Suppressor macrophage treated with lipopolysaccharide for 1 hour (primary cell): ENCODE measurements at regions not wholly inside any gene's neighbourhood (a gene's known extent, or its start where the extent isn't known, plus 50 kb on each side); places are given as distances from the start of the nearest gene placed in this dataset.
"Not testable (repeated sequence)": the region's sequence is repeated elsewhere in the genome, so short reads cannot be mapped to it uniquely, and the experiment has no call there.

Experiments used
- DNase-seq, 3 donors: peaks; one replicate each; pipeline ENCODE4 v3.0.0-alpha.2; 2020 to 2022

- no peak for DNase-seq
Observed at GRCh38 chr13:53301449-53301848, 272.8 kb downstream of the OLFM4 start.

GRCh38 chr13:53305419-53305818 is 276.8 kb downstream of the OLFM4 start:
- DNase-seq = not testable (repeated sequence)

GRCh38 chr13:53310786-53311185 is 282.2 kb downstream of the OLFM4 start:
- DNase-seq = no peak

- no peak for DNase-seq
Observed at GRCh38 chr13:53311561-53311960, 282.9 kb downstream of the OLFM4 start.

GRCh38 chr13:53321296-53321801 is 292.7 kb downstream of the OLFM4 start:
- no peak for DNase-seq

GRCh38 chr13:53324656-53325055 is 296.0 kb downstream of the OLFM4 start:
- DNase-seq = no peak

- no peak for DNase-seq
Observed at GRCh38 chr13:53326716-53327115, 298.1 kb downstream of the OLFM4 start.

GRCh38 chr13:53327680-53328315 is 299.2 kb downstream of the OLFM4 start:
- DNase-seq = no peak

- no peak for DNase-seq
Observed at GRCh38 chr13:53336441-53337160, 308.0 kb downstream of the OLFM4 start.

- no peak for DNase-seq
Observed at GRCh38 chr13:53338760-53339159, 310.1 kb downstream of the OLFM4 start.

GRCh38 chr13:53340505-53341143 is 312.0 kb downstream of the OLFM4 start:
- DNase-seq = no peak

- DNase-seq = no peak
Observed at GRCh38 chr13:53341144-53341510, 312.5 kb downstream of the OLFM4 start.

- DNase-seq = no peak
Observed at GRCh38 chr13:53342623-53343360, 314.2 kb downstream of the OLFM4 start.

GRCh38 chr13:53343361-53343744 is 314.7 kb downstream of the OLFM4 start:
- no peak for DNase-seq

GRCh38 chr13:53351021-53351420 is 322.4 kb downstream of the OLFM4 start:
- DNase-seq = no peak

- no peak for DNase-seq
Observed at GRCh38 chr13:53357582-53357981, 329.0 kb downstream of the OLFM4 start.

GRCh38 chr13:53368948-53369347 is 340.3 kb downstream of the OLFM4 start:
- DNase-seq = no peak

GRCh38 chr13:53379485-53379884 is 350.9 kb downstream of the OLFM4 start:
- DNase-seq = no peak

- DNase-seq = no peak
Observed at GRCh38 chr13:53382008-53382407, 353.4 kb downstream of the OLFM4 start.

GRCh38 chr13:53398051-53398450 is 369.4 kb downstream of the OLFM4 start:
- no peak for DNase-seq

- no peak for DNase-seq
Observed at GRCh38 chr13:53405616-53406015, 377.0 kb downstream of the OLFM4 start.

- no peak for DNase-seq
Observed at GRCh38 chr13:53408306-53408705, 379.7 kb downstream of the OLFM4 start.

- DNase-seq = no peak
Observed at GRCh38 chr13:53408847-53409568, 380.4 kb downstream of the OLFM4 start.
